C4-2B (cell line): ENCODE measurements at regions not wholly inside any gene's neighbourhood (a gene's known extent, or its start where the extent isn't known, plus 50 kb on each side); places are given as distances from the start of the nearest gene placed in this dataset.

Experiments
- ZFX ChIP-seq: fragments of 450-650 bp; IDR thresholded peaks from 2 replicates; pipeline ENCODE4 v1.6.1; 2017
- TF ChIP-seq, protein P1 (sequence below): fragments of 450-650 bp; conservative IDR thresholded peaks from 2 replicates; pipeline ENCODE4 v1.5.1; 2017; ENCODE audit warnings: mild to moderate bottlenecking

DNA sequence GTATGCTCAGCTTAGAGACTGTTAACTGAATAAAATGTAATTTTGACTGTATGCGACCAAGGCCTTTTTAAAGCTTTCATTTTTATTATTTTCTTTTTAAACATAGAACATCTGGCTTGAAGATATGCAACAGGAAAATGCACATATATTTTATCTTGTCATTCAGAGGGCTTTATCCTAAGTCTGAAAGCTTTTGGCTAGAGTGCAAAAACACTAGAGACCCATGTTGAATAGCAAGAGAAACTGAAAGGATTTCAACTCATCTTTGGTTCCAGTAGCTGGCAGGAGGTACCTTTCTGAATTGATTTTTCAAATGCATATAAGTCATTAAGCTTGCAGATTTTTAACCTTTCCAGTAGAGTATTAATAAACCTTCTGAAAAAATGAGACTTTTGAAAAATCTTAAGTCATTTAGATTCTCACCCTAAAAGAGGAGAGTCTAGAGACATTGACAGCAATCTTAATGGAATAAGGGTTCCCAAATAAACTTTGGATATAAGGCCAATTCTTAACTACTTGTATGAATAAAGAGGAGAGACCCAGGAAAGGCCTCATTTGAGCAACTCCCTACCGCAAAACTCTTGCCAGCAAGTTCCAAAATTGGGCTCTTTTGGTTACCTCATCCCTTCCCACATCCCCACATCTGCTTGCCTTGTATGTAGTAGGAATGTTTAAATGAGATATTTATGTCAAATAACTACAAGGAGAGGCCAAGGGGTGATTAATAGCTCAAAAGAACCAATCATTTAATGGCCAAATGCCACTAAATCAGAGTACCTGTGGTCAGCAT is 454.4 kb downstream of the HTR7 start:
- TF ChIP-seq, protein P1, sequence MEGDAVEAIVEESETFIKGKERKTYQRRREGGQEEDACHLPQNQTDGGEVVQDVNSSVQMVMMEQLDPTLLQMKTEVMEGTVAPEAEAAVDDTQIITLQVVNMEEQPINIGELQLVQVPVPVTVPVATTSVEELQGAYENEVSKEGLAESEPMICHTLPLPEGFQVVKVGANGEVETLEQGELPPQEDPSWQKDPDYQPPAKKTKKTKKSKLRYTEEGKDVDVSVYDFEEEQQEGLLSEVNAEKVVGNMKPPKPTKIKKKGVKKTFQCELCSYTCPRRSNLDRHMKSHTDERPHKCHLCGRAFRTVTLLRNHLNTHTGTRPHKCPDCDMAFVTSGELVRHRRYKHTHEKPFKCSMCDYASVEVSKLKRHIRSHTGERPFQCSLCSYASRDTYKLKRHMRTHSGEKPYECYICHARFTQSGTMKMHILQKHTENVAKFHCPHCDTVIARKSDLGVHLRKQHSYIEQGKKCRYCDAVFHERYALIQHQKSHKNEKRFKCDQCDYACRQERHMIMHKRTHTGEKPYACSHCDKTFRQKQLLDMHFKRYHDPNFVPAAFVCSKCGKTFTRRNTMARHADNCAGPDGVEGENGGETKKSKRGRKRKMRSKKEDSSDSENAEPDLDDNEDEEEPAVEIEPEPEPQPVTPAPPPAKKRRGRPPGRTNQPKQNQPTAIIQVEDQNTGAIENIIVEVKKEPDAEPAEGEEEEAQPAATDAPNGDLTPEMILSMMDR = no peak
- no peak for TF ChIP-seq ZFX
